Activated CD4-positive, alpha-beta T cell treated with anti-CD3 and anti-CD28 coated beads, Interleukin-2, amount 10 ng/mL, durations not matched to agents 7 days and 5 days (primary cell): ENCODE measurements at regions not wholly inside any gene's neighbourhood (a gene's known extent, or its start where the extent isn't known, plus 50 kb on each side); places are given as distances from the start of the nearest gene placed in this dataset.

Experiments
- CTCF ChIA-PET: fragments of 350-600 bp; sonication (Branson Sonifier 250); formaldehyde crosslinking; loops from one replicate; lab custom pipeline; 2021; ENCODE audit warnings: antibody characterized with exemption; lab: Charles Lee
- POLR2A ChIA-PET: fragments of 350-600 bp; sonication (Branson Sonifier 250); formaldehyde crosslinking; loops from one replicate; lab custom pipeline; 2021; ENCODE audit warnings: antibody characterized with exemption; lab: Charles Lee
- DNase-seq: peaks from one replicate; pipeline ENCODE4 v3.0.0-alpha.2; 2020
- H3K27ac Mint-ChIP-seq: one replicate; pipeline ENCODE4 v1.8.0; 2021; ENCODE audit warnings: mild to moderate bottlenecking, moderate library complexity, mixed read lengths
- H3K27me3 Mint-ChIP-seq: one replicate; pipeline ENCODE4 v1.8.0; 2021; ENCODE audit warnings: mixed read lengths
- H3K36me3 Mint-ChIP-seq: one replicate; pipeline ENCODE4 v1.8.0; 2021; ENCODE audit warnings: low read depth, mixed read lengths
- H3K4me1 Mint-ChIP-seq: one replicate; pipeline ENCODE4 v1.8.0; 2021; ENCODE audit warnings: mixed read lengths
- H3K4me3 Mint-ChIP-seq: one replicate; pipeline ENCODE4 v1.8.0; 2021; ENCODE audit warnings: mild to moderate bottlenecking, moderate library complexity, mixed read lengths
- H3K9me3 Mint-ChIP-seq: one replicate; pipeline ENCODE4 v1.8.0; 2021; ENCODE audit warnings: mixed read lengths

- H3K27ac Mint-ChIP-seq, result no peak overlapping the region
- POLR2A ChIA-PET, result no interaction called here
- H3K9me3 Mint-ChIP-seq, result no peaks in the 10 kb centered on the region
- CTCF ChIA-PET, result no interaction called here
- no peaks in the 10 kb centered on the region for H3K36me3 Mint-ChIP-seq
- no peak overlapping the region for H3K4me3 Mint-ChIP-seq
- no peaks in the 10 kb centered on the region for H3K4me1 Mint-ChIP-seq
- H3K27me3 Mint-ChIP-seq, result no peaks in the 10 kb centered on the region
- no peak for DNase-seq
Observed at GRCh38 chr9:135248721-135249120, 161.3 kb downstream of the OLFM1 start.

GRCh38 chr9:135249191-135249590 is 161.7 kb downstream of the OLFM1 start:
- Mint-ChIP-seq H3K4me1 (no peaks in the 10 kb centered on the region), H3K27me3 (no peaks in the 10 kb centered on the region), H3K27ac (no peak overlapping the region), H3K4me3 (no peak overlapping the region), H3K36me3 (no peaks in the 10 kb centered on the region), H3K9me3 (no peaks in the 10 kb centered on the region)
- no peak for DNase-seq
- ChIA-PET CTCF (no interaction called here), POLR2A (no interaction called here)

GRCh38 chr9:135249711-135250110 is 162.2 kb downstream of the OLFM1 start:
- Mint-ChIP-seq H3K27ac (no peak overlapping the region), H3K36me3 (no peaks in the 10 kb centered on the region), H3K9me3 (no peaks in the 10 kb centered on the region), H3K4me3 (no peak overlapping the region), H3K27me3 (no peaks in the 10 kb centered on the region), H3K4me1 (no peaks in the 10 kb centered on the region)
- POLR2A ChIA-PET, result no interaction called here
- CTCF ChIA-PET, result no interaction called here
- DNase-seq, result no peak

GRCh38 chr9:135251331-135251761 is 163.9 kb downstream of the OLFM1 start:
- no peaks in the 10 kb centered on the region for H3K4me1 Mint-ChIP-seq
- ChIA-PET CTCF (no interaction called here), POLR2A (no interaction called here)
- H3K9me3 Mint-ChIP-seq, result no peaks in the 10 kb centered on the region
- no peak for DNase-seq
- no peaks in the 10 kb centered on the region for H3K36me3 Mint-ChIP-seq
- no peak overlapping the region for H3K4me3 Mint-ChIP-seq
- no peaks in the 10 kb centered on the region for H3K27me3 Mint-ChIP-seq
- H3K27ac Mint-ChIP-seq, result no peak overlapping the region

- DNase-seq, result no peak
- Mint-ChIP-seq H3K27me3 (no peaks in the 10 kb centered on the region), H3K27ac (no peak overlapping the region), H3K36me3 (no peaks in the 10 kb centered on the region), H3K9me3 (no peaks in the 10 kb centered on the region), H3K4me3 (no peak overlapping the region), H3K4me1 (no peaks in the 10 kb centered on the region)
- ChIA-PET POLR2A (no interaction called here), CTCF (no interaction called here)
Observed at GRCh38 chr9:135251996-135252760, 164.7 kb downstream of the OLFM1 start.

- no peak for DNase-seq
- H3K4me1 Mint-ChIP-seq, result no peaks in the 10 kb centered on the region
- H3K27me3 Mint-ChIP-seq, result no peaks in the 10 kb centered on the region
- POLR2A ChIA-PET, result no interaction called here
- CTCF ChIA-PET, result no interaction called here
- no peak overlapping the region for H3K27ac Mint-ChIP-seq
- H3K4me3 Mint-ChIP-seq, result no peak overlapping the region
- H3K36me3 Mint-ChIP-seq, result no peaks in the 10 kb centered on the region
- H3K9me3 Mint-ChIP-seq, result no peaks in the 10 kb centered on the region
Observed at GRCh38 chr9:135252980-135253304, 165.5 kb downstream of the OLFM1 start.

- no peak for DNase-seq
- H3K27ac Mint-ChIP-seq, result no peak overlapping the region
- no peaks in the 10 kb centered on the region for H3K9me3 Mint-ChIP-seq
- CTCF ChIA-PET, result no interaction called here
- POLR2A ChIA-PET, result no interaction called here
- no peaks in the 10 kb centered on the region for H3K4me1 Mint-ChIP-seq
- no peaks in the 10 kb centered on the region for H3K27me3 Mint-ChIP-seq
- no peaks in the 10 kb centered on the region for H3K36me3 Mint-ChIP-seq
- H3K4me3 Mint-ChIP-seq, result no peak overlapping the region
Observed at GRCh38 chr9:135253305-135254004, 166.0 kb downstream of the OLFM1 start.

- H3K4me3 Mint-ChIP-seq, result no peak overlapping the region
- H3K4me1 Mint-ChIP-seq, result no peaks in the 10 kb centered on the region
- H3K27me3 Mint-ChIP-seq, result no peaks in the 10 kb centered on the region
Observed at GRCh38 chr9:135254176-135255032, 166.9 kb downstream of the OLFM1 start.

GRCh38 chr9:135255033-135255840 is 167.8 kb downstream of the OLFM1 start:
- CTCF ChIA-PET, result no interaction called here

More at GRCh38 chr9:135254176-135255032, 166.9 kb downstream of the OLFM1 start:
- POLR2A ChIA-PET, result no interaction called here
- CTCF ChIA-PET, result no interaction called here
- Mint-ChIP-seq H3K9me3 (no peaks in the 10 kb centered on the region), H3K36me3 (no peaks in the 10 kb centered on the region), H3K27ac (no peak overlapping the region)
- no peak for DNase-seq

GRCh38 chr9:135255841-135256580 is 168.5 kb downstream of the OLFM1 start:
- Mint-ChIP-seq H3K4me3 (no peak overlapping the region), H3K36me3 (no peaks in the 10 kb centered on the region), H3K27ac (no peak overlapping the region), H3K9me3 (no peaks in the 10 kb centered on the region), H3K27me3 (no peaks in the 10 kb centered on the region), H3K4me1 (no peaks in the 10 kb centered on the region)
- POLR2A ChIA-PET, result no interaction called here
- CTCF ChIA-PET, result no interaction called here
- no peak for DNase-seq

More at GRCh38 chr9:135255033-135255840, 167.8 kb downstream of the OLFM1 start:
- Mint-ChIP-seq H3K27me3 (no peaks in the 10 kb centered on the region), H3K27ac (no peak overlapping the region), H3K4me3 (no peak overlapping the region), H3K4me1 (no peaks in the 10 kb centered on the region), H3K36me3 (no peaks in the 10 kb centered on the region), H3K9me3 (no peaks in the 10 kb centered on the region)
- POLR2A ChIA-PET, result no interaction called here
- no peak for DNase-seq

- no peak overlapping the region for H3K27ac Mint-ChIP-seq
- no peaks in the 10 kb centered on the region for H3K9me3 Mint-ChIP-seq
- no peaks in the 10 kb centered on the region for H3K36me3 Mint-ChIP-seq
- H3K27me3 Mint-ChIP-seq, result no peaks in the 10 kb centered on the region
- POLR2A ChIA-PET, result no interaction called here
- DNase-seq, result no peak
- CTCF ChIA-PET, result no interaction called here
- no peak overlapping the region for H3K4me3 Mint-ChIP-seq
- no peaks in the 10 kb centered on the region for H3K4me1 Mint-ChIP-seq
Observed at GRCh38 chr9:135256581-135257354, 169.3 kb downstream of the OLFM1 start.
